Parathyroid adenoma (tissue), 2 donors: ENCODE measurements at regions not wholly inside any gene's neighbourhood (a gene's known extent, or its start where the extent isn't known, plus 50 kb on each side); places are given as distances from the start of the nearest gene placed in this dataset.

Experiments used
- H2AFZ ChIP-seq: fragments of 300-600 bp; sonication (generic); one replicate; pipeline ENCODE4 v1.7.0; 2017; ENCODE audit warnings: antibody characterized with exemption, mild to moderate bottlenecking
- H3K27ac ChIP-seq: fragments of 300-600 bp; sonication (generic); one replicate; pipeline ENCODE4 v1.7.0; 2017
- H3K27me3 ChIP-seq: fragments of 300-600 bp; sonication (generic); one replicate; pipeline ENCODE4 v1.7.0; 2017; ENCODE audit warnings: low read length; ENCODE audit not compliant: control insufficient read depth, insufficient read depth
- H3K36me3 ChIP-seq: fragments of 300-600 bp; sonication (generic); one replicate; pipeline ENCODE4 v1.7.0; 2017; ENCODE audit warnings: low read length; ENCODE audit not compliant: control insufficient read depth, insufficient read depth
- H3K4me1 ChIP-seq: fragments of 300-600 bp; sonication (generic); one replicate; pipeline ENCODE4 v1.7.0; 2017; ENCODE audit warnings: control low read depth
- H3K4me2 ChIP-seq: fragments of 300-600 bp; sonication (generic); one replicate; pipeline ENCODE4 v1.7.0; 2017; ENCODE audit warnings: low read length
- H3K4me3 ChIP-seq: fragments of 300-600 bp; sonication (generic); one replicate; pipeline ENCODE4 v1.7.0; 2017; ENCODE audit warnings: low read depth, low read length
- H3K79me2 ChIP-seq: fragments of 300-600 bp; sonication (generic); one replicate; pipeline ENCODE4 v1.7.0; 2017; ENCODE audit warnings: control low read depth
- H3K9ac ChIP-seq: fragments of 300-600 bp; sonication (generic); one replicate; pipeline ENCODE4 v1.7.0; 2017; ENCODE audit warnings: mild to moderate bottlenecking
- H3K9me3 ChIP-seq: fragments of 300-600 bp; sonication (generic); one replicate; pipeline ENCODE4 v1.7.0; 2017; ENCODE audit warnings: low read length; ENCODE audit not compliant: control insufficient read depth
- TF ChIP-seq, protein P1 (sequence below): fragments of 300-600 bp; sonication (generic); IDR thresholded peaks from one replicate; pipeline ENCODE4 v1.7.0; 2017; ENCODE audit warnings: antibody characterized with exemption, mild to moderate bottlenecking
- donor health status: primary hyperparathyroidism.

DNA sequence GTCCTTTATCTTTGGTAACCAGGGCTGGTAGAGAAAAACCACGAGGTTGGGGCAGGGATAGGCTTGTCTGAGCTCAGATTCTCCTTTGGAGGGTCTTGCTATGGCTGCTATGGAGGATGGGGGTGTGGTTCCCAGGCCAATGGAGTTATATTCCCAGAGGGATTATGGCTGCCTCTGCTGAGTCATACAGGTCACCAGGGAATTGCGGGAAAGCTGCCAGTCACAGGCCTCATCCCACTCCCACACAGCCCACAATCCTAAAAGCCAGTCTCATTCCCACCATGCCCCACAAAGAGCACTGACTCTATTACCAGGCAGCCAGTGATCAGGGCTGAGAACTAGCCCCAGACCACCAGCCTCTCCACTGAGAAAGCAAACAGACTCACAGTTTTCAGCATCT lies 316.6 kb upstream of the TMEM229A start:
- no peak overlapping the region for H3K27ac ChIP-seq
- H3K27me3 ChIP-seq = no peaks in the 10 kb centered on the region
- no peaks in the 10 kb centered on the region for H3K4me1 ChIP-seq
- no peak overlapping the region for H3K9ac ChIP-seq
- no peak overlapping the region for H3K4me2 ChIP-seq
- TF ChIP-seq, protein P1, sequence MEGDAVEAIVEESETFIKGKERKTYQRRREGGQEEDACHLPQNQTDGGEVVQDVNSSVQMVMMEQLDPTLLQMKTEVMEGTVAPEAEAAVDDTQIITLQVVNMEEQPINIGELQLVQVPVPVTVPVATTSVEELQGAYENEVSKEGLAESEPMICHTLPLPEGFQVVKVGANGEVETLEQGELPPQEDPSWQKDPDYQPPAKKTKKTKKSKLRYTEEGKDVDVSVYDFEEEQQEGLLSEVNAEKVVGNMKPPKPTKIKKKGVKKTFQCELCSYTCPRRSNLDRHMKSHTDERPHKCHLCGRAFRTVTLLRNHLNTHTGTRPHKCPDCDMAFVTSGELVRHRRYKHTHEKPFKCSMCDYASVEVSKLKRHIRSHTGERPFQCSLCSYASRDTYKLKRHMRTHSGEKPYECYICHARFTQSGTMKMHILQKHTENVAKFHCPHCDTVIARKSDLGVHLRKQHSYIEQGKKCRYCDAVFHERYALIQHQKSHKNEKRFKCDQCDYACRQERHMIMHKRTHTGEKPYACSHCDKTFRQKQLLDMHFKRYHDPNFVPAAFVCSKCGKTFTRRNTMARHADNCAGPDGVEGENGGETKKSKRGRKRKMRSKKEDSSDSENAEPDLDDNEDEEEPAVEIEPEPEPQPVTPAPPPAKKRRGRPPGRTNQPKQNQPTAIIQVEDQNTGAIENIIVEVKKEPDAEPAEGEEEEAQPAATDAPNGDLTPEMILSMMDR = no peak
- H3K79me2 ChIP-seq = no peaks in the 10 kb centered on the region
- no peak overlapping the region for H2AFZ ChIP-seq
- no peak overlapping the region for H3K4me3 ChIP-seq
- no peaks in the 10 kb centered on the region for H3K9me3 ChIP-seq
- no peaks in the 10 kb centered on the region for H3K36me3 ChIP-seq

DNA sequence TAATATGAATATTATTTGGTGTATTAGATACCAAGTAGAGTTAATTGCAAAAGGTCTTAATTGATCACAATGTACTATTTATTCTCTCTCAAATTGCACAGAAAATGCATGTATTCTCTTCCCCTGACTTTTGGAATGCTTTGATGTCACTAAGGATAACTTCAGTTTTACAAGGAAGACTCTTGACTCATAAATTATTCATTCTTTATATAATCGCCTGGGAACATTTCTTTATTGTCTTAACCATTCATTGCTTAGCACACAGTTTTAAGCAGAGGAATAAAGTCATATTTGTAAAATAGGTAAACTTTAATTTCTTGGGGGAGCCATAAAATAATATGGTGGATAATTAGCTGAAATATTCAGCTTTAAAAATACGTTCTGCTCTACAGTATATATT lies 306.0 kb upstream of the TMEM229A start:
- no peak overlapping the region for H2AFZ ChIP-seq
- no peak overlapping the region for H3K4me3 ChIP-seq
- H3K27me3 ChIP-seq = no peaks in the 10 kb centered on the region
- no peaks in the 10 kb centered on the region for H3K79me2 ChIP-seq
- H3K9me3 ChIP-seq = no peaks in the 10 kb centered on the region
- no peak overlapping the region for H3K9ac ChIP-seq
- no peaks in the 10 kb centered on the region for H3K4me1 ChIP-seq
- no peak overlapping the region for H3K27ac ChIP-seq
- TF ChIP-seq, protein P1 = no peak
- no peaks in the 10 kb centered on the region for H3K36me3 ChIP-seq
- no peak overlapping the region for H3K4me2 ChIP-seq

DNA sequence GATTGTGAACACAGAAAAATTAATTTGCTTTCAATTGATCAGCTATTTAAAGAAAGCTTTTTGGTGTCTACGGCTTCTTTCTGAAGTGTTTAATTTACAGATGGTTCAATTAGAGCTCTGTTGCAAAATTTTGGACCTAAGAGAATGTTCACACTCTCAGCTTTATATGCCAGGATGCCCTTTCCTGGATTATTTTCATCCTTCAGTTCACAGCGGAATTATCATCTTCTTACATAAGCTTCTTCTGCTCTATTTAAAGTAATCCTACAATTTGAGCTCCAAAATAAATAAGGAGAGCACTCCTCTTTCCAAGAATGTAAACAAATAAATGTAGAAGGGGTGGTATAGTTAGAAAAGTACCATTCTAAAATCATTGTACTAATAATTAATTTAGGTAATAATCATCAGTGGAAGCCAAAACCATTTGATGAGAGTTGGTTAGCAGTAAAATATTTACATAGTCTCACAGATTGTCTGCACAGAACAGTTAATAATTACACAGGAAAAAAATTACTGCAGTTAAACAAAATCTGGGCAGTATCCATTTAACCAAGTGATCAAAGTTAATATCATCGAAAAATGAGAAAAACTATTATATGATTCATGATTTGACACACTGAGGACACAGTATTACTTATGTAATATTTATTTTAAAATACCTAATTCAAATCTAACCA lies 298.0 kb upstream of the TMEM229A start:
- H3K4me2 ChIP-seq = no peak overlapping the region
- no peak overlapping the region for H3K27ac ChIP-seq
- no peaks in the 10 kb centered on the region for H3K79me2 ChIP-seq
- no peak overlapping the region for H3K9ac ChIP-seq
- TF ChIP-seq, protein P1 = no peak
- H3K4me1 ChIP-seq = no peaks in the 10 kb centered on the region
- H3K9me3 ChIP-seq = no peaks in the 10 kb centered on the region
- H3K27me3 ChIP-seq = no peaks in the 10 kb centered on the region
- H2AFZ ChIP-seq = no peak overlapping the region
- H3K36me3 ChIP-seq = no peaks in the 10 kb centered on the region
- no peak overlapping the region for H3K4me3 ChIP-seq

DNA sequence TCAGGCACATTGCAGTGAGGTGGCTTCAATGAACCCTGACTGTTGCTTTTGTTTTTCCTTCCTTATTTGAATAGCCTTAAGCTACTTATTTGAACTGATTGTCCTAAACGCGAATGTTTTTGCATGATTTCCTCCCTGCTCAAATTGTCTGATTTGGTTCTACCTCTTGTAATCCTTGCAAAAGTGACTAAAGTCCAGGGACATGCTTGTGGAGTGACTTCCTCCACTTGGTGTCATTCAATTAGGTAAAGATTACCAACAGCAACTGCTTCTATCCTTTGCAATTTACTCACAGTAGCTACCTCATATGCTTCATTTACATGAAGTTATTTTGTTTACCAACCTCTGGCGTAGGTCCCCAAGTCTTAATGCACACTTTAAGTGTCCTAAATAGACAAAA lies 295.9 kb upstream of the TMEM229A start:
- no peak overlapping the region for H2AFZ ChIP-seq
- TF ChIP-seq, protein P1 = no peak
- no peak overlapping the region for H3K9ac ChIP-seq
- H3K27ac ChIP-seq = no peak overlapping the region
- H3K4me2 ChIP-seq = no peak overlapping the region
- no peaks in the 10 kb centered on the region for H3K4me1 ChIP-seq
- H3K9me3 ChIP-seq = no peaks in the 10 kb centered on the region
- no peak overlapping the region for H3K4me3 ChIP-seq
- no peaks in the 10 kb centered on the region for H3K27me3 ChIP-seq
- H3K36me3 ChIP-seq = no peaks in the 10 kb centered on the region
- no peaks in the 10 kb centered on the region for H3K79me2 ChIP-seq

DNA sequence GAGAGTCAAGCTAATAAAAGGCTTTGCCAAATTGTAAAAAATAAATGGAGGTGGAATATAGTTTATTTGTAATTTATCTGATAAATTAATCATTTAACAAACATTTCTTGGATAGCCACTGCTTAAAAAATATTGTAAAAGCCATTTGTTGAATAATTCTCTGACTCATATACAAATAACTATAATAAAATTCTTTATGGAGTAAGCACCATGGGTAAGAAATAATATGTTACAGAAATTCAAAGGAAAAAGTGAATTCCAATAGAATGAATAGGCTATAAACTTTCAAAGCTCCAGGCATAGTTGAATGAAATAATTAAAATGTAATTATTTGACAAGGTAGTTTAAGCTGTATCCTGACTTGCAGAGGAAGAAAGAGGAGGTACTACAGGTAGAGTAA lies 291.4 kb upstream of the TMEM229A start:
- Histone ChIP-seq H3K4me2 (no peak overlapping the region), H3K4me1 (no peaks in the 10 kb centered on the region), H3K9ac (no peak overlapping the region), H3K4me3 (no peak overlapping the region), H3K27ac (no peak overlapping the region), H3K27me3 (no peaks in the 10 kb centered on the region), H3K9me3 (no peaks in the 10 kb centered on the region), H3K36me3 (no peaks in the 10 kb centered on the region), H2AFZ (no peak overlapping the region), H3K79me2 (no peaks in the 10 kb centered on the region)
- TF ChIP-seq, protein P1 = no peak
